ENCODE measurements at regions not wholly inside any gene's neighbourhood (a gene's known extent, or its start where the extent isn't known, plus 50 kb on each side); places are given as distances from the start of the nearest gene placed in this dataset.
"Not testable (repeated sequence)": the region's sequence is repeated elsewhere in the genome, so short reads cannot be mapped to it uniquely, and the experiment has no call there.

- DNase-seq, result no peak
Measured at GRCh38 chr3:55294557-55294956, 192.5 kb downstream of the WNT5A start.

DNA sequence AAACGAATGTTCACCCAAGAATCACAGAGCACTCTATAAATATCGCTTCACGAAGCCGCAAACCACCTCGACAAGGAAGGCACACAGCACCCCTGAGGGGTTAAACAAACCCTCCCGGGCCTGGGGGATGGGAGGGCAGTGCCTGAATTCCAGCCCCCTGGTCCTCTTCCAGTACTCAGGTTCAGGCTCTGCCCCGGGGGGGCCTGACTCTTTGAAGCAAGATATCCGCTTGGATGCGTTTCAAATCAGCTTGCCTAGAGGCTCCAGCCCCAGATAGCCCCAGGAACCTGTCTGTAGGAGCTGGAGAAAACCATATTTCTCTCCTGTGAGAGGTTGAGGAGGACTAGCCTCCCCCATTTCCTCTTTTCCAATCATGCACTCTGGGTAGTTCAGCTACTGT is 194.7 kb downstream of the WNT5A start:
- no peak for DNase-seq

- no peak for DNase-seq
Measured at GRCh38 chr3:55288657-55289056, 198.4 kb downstream of the WNT5A start.

DNA sequence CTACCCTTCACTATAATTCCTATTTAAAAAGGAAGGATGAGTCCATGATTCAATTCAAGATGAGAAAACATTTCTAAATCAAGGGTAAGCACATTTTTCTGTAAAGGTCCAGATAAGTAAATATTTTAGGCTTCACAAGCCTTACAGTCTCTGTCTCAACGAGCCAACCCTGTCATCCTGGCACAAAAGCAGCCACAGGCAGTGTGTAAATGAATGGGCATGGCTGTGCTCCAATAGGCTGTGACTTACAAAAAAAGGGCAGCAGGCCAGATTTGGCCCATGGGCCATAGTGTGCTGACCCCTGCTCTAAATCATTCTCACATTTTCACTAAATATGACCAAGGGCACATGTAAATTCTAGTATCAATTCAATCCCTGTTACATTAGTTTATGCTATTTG is 200.4 kb downstream of the WNT5A start:
- DNase-seq, result no peak

- no peak for DNase-seq
Measured at GRCh38 chr3:55285156-55285555, 201.9 kb downstream of the WNT5A start.

DNA sequence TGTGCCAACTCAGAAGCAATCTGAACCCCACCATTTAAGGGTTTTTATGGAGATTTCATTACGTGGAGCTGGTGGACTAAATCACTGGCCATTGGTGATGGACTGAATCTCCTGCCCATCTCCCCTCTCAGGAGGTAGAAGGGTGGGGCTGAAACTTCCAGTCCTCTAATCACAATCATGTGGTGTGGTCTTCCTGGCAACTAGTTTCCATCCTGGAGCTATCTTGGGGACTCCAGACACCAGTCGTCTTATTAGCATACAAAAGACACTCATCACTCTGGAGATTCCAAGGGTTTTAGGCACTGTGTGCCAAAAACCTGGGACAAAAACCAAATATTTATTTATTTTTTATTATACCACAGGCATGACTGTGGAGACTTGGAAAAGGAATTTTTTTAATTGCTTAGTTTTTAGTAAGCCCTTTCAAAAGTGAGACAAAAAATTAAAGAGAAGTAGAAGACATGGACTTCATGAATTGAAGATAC is 203.6 kb downstream of the WNT5A start:
- no peak for DNase-seq

DNA sequence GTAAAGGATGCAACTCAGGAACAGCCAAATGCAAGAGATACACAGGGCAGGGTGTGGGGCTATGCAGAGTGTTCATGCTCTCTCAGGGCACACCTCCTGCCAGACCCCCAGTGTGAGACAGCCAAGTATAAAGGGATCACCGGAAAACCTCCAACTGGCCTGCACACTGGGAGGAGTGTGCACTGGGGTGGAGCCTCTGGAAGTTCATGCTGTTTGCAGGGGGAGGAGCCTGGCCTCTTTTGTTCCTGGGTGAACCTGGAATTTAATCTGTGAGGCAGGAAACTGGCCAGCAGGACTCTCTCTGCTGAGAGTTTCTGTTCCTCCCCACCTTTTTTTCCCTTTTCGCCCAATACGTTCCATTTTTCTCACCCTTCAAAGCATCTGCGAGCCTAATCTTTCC is 204.1 kb downstream of the WNT5A start:
- DNase-seq, result no peak

- DNase-seq, result no peak
Measured at GRCh38 chr3:55272031-55272645, 215.0 kb downstream of the WNT5A start.

GRCh38 chr3:55271549-55271948 is 215.6 kb downstream of the WNT5A start:
- no peak for DNase-seq

DNA sequence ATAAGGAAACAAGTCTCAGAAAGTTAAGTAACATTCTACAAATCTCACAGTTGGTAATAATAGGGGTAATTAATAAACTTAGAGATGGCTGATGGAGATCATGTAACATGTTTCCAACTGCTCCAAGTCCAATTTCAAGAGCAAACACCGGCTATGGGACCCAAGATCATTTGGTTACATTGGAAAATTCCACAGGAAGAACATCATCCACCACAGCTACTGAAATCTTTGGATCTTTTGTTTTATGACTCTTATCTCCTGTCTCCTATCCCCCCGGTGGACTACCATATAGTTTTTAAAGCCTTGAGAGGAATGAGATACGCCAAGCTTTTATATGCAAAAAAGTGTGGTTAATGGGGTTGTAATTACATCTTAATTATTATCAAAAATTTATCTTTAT is 216.1 kb downstream of the WNT5A start:
- no peak for DNase-seq

- no peak for DNase-seq
Measured at GRCh38 chr3:55269636-55270035, 217.5 kb downstream of the WNT5A start.

GRCh38 chr3:55269096-55269495 is 218.0 kb downstream of the WNT5A start:
- no peak for DNase-seq

GRCh38 chr3:55267206-55267930 is 219.7 kb downstream of the WNT5A start:
- no peak for DNase-seq

DNA sequence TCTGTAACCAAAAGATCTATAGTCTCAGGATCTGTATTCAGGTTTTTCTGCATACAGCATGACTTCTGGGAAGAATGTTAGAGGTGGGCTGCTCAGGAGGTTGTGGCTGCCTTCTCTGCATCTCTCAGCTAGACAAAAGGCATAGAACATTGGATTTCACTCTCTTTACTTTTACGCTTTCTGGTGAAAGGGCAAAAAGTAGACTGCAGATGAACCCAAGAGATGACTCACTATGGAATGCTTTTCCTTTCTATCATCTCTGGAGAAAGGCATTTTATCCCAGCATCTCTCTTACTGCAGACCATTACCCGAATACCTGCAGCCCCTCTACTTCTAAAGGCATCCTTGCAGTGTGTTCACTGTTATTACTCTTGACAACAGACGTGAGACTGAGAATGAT is 222.2 kb downstream of the WNT5A start:
- DNase-seq, result no peak

DNA sequence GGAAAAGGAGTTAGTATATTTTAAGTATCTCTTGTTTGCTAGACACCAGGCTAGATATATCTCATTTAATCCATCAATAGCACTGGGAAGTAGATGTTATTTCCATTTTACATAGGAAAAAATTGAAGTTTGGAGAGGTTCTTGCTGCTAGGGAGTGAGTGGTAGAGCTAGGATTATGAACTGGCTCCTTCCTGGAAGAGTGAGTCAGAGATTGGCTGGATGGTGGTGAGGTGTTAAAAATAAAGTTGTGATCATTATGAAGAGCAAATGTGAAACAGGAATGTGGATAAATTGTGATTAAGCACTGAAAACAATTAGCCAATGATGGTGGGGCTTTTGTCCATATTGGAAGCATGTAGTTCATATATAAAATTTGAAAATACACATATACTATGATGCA is 234.2 kb downstream of the WNT5A start:
- DNase-seq, result no peak

GRCh38 chr3:55249156-55249555 is 237.9 kb downstream of the WNT5A start:
- not testable (repeated sequence) for DNase-seq

DNA sequence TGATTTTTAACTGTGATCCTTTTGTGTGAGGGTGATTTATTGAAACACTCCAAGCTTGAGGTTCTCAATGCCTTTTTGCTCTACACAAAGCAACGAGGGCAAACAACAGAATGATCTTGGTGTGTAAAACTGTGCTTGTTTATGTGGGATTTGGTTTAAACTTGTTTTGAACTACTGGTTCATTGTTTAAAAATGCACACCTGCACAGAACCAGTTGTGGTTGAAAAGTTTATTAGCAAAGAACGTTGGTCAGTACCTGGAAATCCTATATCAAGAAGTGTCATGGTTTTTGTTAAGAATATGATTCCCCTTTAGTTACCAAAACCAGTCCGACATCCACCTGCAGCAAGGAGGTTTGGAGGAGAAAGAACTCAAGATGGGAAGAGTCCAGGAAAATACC is 239.4 kb downstream of the WNT5A start:
- no peak for DNase-seq

- DNase-seq, result no peak
Measured at GRCh38 chr3:55246033-55246432, 241.1 kb downstream of the WNT5A start.

DNA sequence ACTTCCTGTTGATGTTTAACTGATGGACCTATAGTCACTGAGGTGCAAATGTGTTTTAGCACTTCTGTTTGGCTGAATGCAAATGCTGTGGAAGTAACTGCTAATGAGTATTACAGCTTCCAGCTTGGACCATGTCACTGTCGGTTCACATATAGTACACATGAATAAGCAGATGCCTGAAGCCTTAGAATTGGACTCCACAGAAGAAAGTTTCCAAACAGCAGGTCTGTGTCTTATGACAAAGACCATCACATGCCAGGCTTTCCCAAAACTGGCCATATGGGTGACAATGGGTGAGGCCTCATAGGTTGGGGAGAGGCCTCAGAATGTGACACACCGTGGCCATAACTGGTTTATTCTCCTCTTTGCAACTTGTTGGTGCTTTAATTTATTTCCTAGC is 241.8 kb downstream of the WNT5A start:
- DNase-seq, result no peak

GRCh38 chr3:55244247-55244646 is 242.9 kb downstream of the WNT5A start:
- DNase-seq, result peak; percentile 75

- no peak for DNase-seq
Measured at GRCh38 chr3:55243678-55244077, 243.4 kb downstream of the WNT5A start.

GRCh38 chr3:55242921-55243320 is 244.2 kb downstream of the WNT5A start:
- no peak for DNase-seq

DNA sequence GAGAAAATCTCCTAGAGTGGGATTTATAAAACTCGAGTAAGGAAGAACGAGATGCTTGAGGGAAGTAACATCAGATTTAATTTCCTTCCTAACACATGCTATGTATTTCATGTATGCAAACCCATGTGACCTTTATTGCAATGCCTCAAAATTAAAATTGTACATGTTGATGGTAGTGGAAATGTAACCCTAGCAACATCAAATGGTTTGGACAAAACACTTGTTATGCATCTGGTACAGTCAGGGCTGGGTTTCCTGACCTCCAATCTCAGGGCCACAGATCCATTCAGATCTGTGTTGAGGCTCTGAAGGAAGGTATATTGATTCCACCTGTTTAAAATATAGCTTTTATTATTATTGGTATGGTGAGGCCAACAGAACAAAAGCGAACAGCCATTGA is 246.0 kb downstream of the WNT5A start:
- DNase-seq, result no peak

DNA sequence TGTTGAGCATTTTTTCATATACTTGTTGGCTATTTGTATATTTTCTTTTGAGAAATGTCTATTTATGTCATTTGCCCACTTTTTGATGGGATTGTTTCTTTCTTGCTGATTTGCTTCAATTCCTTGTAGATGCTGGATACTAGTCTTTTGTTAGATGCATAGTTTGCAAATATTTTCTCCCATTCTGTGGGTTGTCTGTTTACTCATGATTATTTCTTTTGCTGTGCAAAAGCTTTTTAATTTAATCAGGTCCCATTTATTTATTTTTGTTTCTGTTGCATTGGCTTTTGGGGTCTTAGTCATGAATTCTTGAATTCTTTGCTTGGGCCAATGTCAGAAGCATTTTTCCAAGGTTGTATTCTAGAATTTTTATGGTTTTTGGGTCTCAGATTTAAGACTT is 251.7 kb downstream of the WNT5A start:
- no peak for DNase-seq

DNA sequence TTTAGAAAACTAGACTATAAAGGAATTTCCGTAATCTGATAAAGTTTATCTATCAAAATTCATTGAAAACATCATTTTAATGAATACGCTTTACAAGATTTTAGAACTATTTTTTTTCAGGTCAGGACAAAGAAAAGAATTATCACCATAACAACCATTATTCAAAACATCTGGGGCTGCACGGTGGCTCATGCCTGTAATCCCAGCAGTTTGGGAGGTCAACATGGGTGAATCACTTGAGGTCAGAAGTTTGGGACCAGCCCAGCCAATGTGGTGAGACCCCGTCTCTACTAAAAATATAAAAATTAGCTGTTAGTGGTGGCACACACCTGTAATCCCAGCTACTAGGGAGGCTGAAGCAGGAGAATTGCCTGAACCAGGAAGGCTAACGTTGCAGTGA is 260.4 kb downstream of the WNT5A start:
- DNase-seq, result no peak
